CD14-positive monocyte (primary cell): ENCODE measurements at regions not wholly inside any gene's neighbourhood (a gene's known extent, or its start where the extent isn't known, plus 50 kb on each side); places are given as distances from the start of the nearest gene placed in this dataset.
"Not testable (repeated sequence)": the region's sequence is repeated elsewhere in the genome, so short reads cannot be mapped to it uniquely, and the experiment has no call there.

ENCODE experiments used
- DNase-seq, 3 donors: peaks; one replicate each; pipeline ENCODE4 v3.0.0-alpha.2; 2011 to 2022
- H2AFZ ChIP-seq: 2 replicates; pipeline ENCODE4 v1.6.0; 2012; ENCODE audit warnings: mild to moderate bottlenecking, low read depth, low read length, inconsistent platforms; ENCODE audit not compliant: insufficient read depth, poor library complexity, severe bottlenecking
- H3K27ac ChIP-seq, 2 donors: 1 replicate in 1 of 2; 2 replicates in 1 of 2; pipeline ENCODE4 v1.5.1; 2012 to 2013; ENCODE audit warnings: low read length in 2 of 2, control low read depth in 1 of 2, inconsistent platforms in 1 of 2, low read depth in 1 of 2, mild to moderate bottlenecking in 1 of 2
- H3K27me3 ChIP-seq, 2 donors: one replicate each; pipeline versions ENCODE4 v1.6.0 to v1.6.1; 2011 to 2013; ENCODE audit warnings: low read length in 2 of 2; ENCODE audit not compliant: control insufficient read depth in 2 of 2, insufficient read depth in 2 of 2
- H3K36me3 ChIP-seq, 2 donors: replicated peaks in 1 of 2; 1 replicate in 1 of 2; 2 replicates in 1 of 2; pipeline versions ENCODE4 v1.5.1 to v1.6.1; 2012 to 2013; ENCODE audit warnings: low read length in 2 of 2, control low read depth in 1 of 2, inconsistent platforms in 1 of 2, mild to moderate bottlenecking in 1 of 2; ENCODE audit not compliant: insufficient read depth in 2 of 2, control insufficient read depth in 1 of 2
- H3K4me1 ChIP-seq, 2 donors: 1 replicate in 1 of 2; 2 replicates in 1 of 2; pipeline versions ENCODE4 v1.5.1 to v1.6.1; 2012 to 2013; ENCODE audit warnings: low read length in 2 of 2, control low read depth in 1 of 2, inconsistent platforms in 1 of 2, mild to moderate bottlenecking in 1 of 2, moderate library complexity in 1 of 2; ENCODE audit not compliant: insufficient read depth in 2 of 2, control insufficient read depth in 1 of 2
- H3K4me2 ChIP-seq: replicated peaks from 2 replicates; pipeline ENCODE3; 2012; ENCODE audit warnings: low read length, moderate library complexity, mild to moderate bottlenecking; ENCODE audit not compliant: poor library complexity, severe bottlenecking; ENCODE audit errors: extremely low read depth
- H3K4me3 ChIP-seq, 3 experiments: fragments of 200-600 bp in 1 of 3; sonication (generic) in 1 of 3; replicated peaks in 1 of 3; 1 replicate in 2 of 3; 2 replicates in 1 of 3; pipeline ENCODE4 v1.5.1; 2011 to 2013; ENCODE audit warnings: low read length in 3 of 3, mild to moderate bottlenecking in 3 of 3, control low read depth in 2 of 3, low read depth in 2 of 3, inconsistent platforms in 1 of 3, moderate library complexity in 1 of 3
- H3K79me2 ChIP-seq: 2 replicates; pipeline ENCODE4 v1.6.0; 2012; ENCODE audit warnings: mild to moderate bottlenecking, control low read depth, inconsistent platforms, low read length, moderate library complexity; ENCODE audit not compliant: insufficient read depth
- H3K9ac ChIP-seq: 2 replicates; pipeline ENCODE4 v1.6.0; 2017; ENCODE audit warnings: low read length, mild to moderate bottlenecking; ENCODE audit not compliant: insufficient read depth, poor library complexity, severe bottlenecking
- H3K9me3 ChIP-seq, 2 donors: replicated peaks in 1 of 2; 1 replicate in 1 of 2; 2 replicates in 1 of 2; pipeline versions ENCODE4 v1.5.1 to v1.6.1; 2012 to 2013; ENCODE audit warnings: low read length in 2 of 2, control low read depth in 1 of 2; ENCODE audit not compliant: control insufficient read depth in 1 of 2, insufficient read depth in 1 of 2
- H4K20me1 ChIP-seq: 2 replicates; pipeline ENCODE4 v1.6.0; 2012; ENCODE audit warnings: mild to moderate bottlenecking, low read length, control low read depth, moderate library complexity; ENCODE audit not compliant: insufficient read depth
- H3K27ac Mint-ChIP-seq, 7 donors: one replicate each; pipeline ENCODE4 v1.8.0; 2020; ENCODE audit warnings: mild to moderate bottlenecking in 7 of 7, mixed read lengths in 7 of 7, moderate library complexity in 6 of 7, inconsistent platforms in 2 of 7
- H3K27me3 Mint-ChIP-seq, 3 donors: one replicate each; pipeline ENCODE4 v1.8.0; 2021 to 2022; ENCODE audit warnings: low read depth in 3 of 3, mild to moderate bottlenecking in 3 of 3, mixed read lengths in 3 of 3, moderate library complexity in 3 of 3, inconsistent platforms in 1 of 3
- H3K36me3 Mint-ChIP-seq, 2 donors: one replicate each; pipeline ENCODE4 v1.8.0; 2020; ENCODE audit warnings: mixed read lengths in 2 of 2, inconsistent platforms in 1 of 2, mild to moderate bottlenecking in 1 of 2
- H3K4me1 Mint-ChIP-seq: one replicate; pipeline ENCODE4 v1.8.0; 2020; ENCODE audit warnings: mild to moderate bottlenecking, mixed read lengths
- H3K4me3 Mint-ChIP-seq, 2 donors: one replicate each; pipeline ENCODE4 v1.8.0; 2020; ENCODE audit warnings: mild to moderate bottlenecking in 2 of 2, mixed read lengths in 2 of 2, moderate library complexity in 1 of 2
- H3K9me3 Mint-ChIP-seq, 7 donors: one replicate each; pipeline ENCODE4 v1.8.0; 2020 to 2022; ENCODE audit warnings: mixed read lengths in 7 of 7, mild to moderate bottlenecking in 6 of 7, moderate library complexity in 6 of 7, inconsistent platforms in 2 of 7
- WGBS: methylation state at CpG from one replicate; pipeline ENCODE4 v1.1.5; 2013; ENCODE audit warnings: missing lambda C conversion rate; ENCODE audit not compliant: insufficient coverage; 5-methylcytosine and 5-hydroxymethylcytosine counted together
- intact Hi-C, 2 donors: fragments of 100-400 bp; cut with micrococcal nuclease; formaldehyde crosslinking; loops; one replicate each; pipeline versions ENCODE4 v1.15.0 to v1.15.1; 2023

GRCh38 chr1:143855867-143856266, 115.9 kb downstream of the FAM72C start:
- DNase-seq, H3K79me2 ChIP-seq, H3K27me3 ChIP-seq, intact Hi-C loops, H3K36me3 ChIP-seq, H4K20me1 ChIP-seq, H3K9me3 Mint-ChIP-seq, H3K27me3 Mint-ChIP-seq, H3K9me3 ChIP-seq, H3K27ac ChIP-seq, H3K4me3 Mint-ChIP-seq, H3K9ac ChIP-seq, H3K4me3 ChIP-seq, H3K4me2 ChIP-seq, H3K4me1 Mint-ChIP-seq, H3K4me1 ChIP-seq, H2AFZ ChIP-seq, H3K36me3 Mint-ChIP-seq: not testable (repeated sequence)
- WGBS: no CpG with 5 or more reads among the region's 1 CpG
- H3K27ac Mint-ChIP-seq: peak overlapping the region in 1 of 7 donors; percentile 63

- H3K4me3 ChIP-seq, H3K36me3 ChIP-seq, H4K20me1 ChIP-seq, H3K4me3 Mint-ChIP-seq, H3K27me3 Mint-ChIP-seq, intact Hi-C loops, H3K79me2 ChIP-seq, H3K9ac ChIP-seq, H3K9me3 ChIP-seq, H3K27ac Mint-ChIP-seq, H3K27me3 ChIP-seq, DNase-seq, H3K27ac ChIP-seq, H3K4me1 ChIP-seq, H2AFZ ChIP-seq, H3K4me2 ChIP-seq, H3K36me3 Mint-ChIP-seq: not testable (repeated sequence)
- H3K4me1 Mint-ChIP-seq: peaks cover 13% of the 10 kb centered on the region
- no CpG with 5 or more reads among the region's 2 CpGs for WGBS
- peaks cover 0 to 17% (median 2%) of the 10 kb centered on the region in 7 donors for H3K9me3 Mint-ChIP-seq
These were observed 117.7 kb downstream of the FAM72C start for GRCh38 chr1:143854069-143854468.

GRCh38 chr1:143850637-143851036, 121.1 kb downstream of the FAM72C start:
- H3K4me2 ChIP-seq, H3K4me3 Mint-ChIP-seq, H3K27ac Mint-ChIP-seq, H3K27ac ChIP-seq, H3K36me3 ChIP-seq, H3K27me3 ChIP-seq, H3K9me3 ChIP-seq, H3K9ac ChIP-seq, H3K4me3 ChIP-seq, H2AFZ ChIP-seq, H3K27me3 Mint-ChIP-seq, intact Hi-C loops, H4K20me1 ChIP-seq, H3K79me2 ChIP-seq, H3K4me1 ChIP-seq, H3K36me3 Mint-ChIP-seq, DNase-seq: not testable (repeated sequence)
- peaks cover 16% of the 10 kb centered on the region for H3K4me1 Mint-ChIP-seq
- peaks cover 0 to 12% (median 0%) of the 10 kb centered on the region in 7 donors for H3K9me3 Mint-ChIP-seq
- WGBS: no CpG with 5 or more reads among the region's 2 CpGs

GRCh38 chr1:143848859-143849258, 122.9 kb downstream of the FAM72C start:
- H3K9me3 ChIP-seq: not testable (repeated sequence)
- peaks cover 0 to 12% (median 0%) of the 10 kb centered on the region in 7 donors for H3K9me3 Mint-ChIP-seq

More at GRCh38 chr1:143848859-143849258, 122.9 kb downstream of the FAM72C start:
- H3K27ac Mint-ChIP-seq, H3K4me1 ChIP-seq, H3K79me2 ChIP-seq, intact Hi-C loops, H3K36me3 Mint-ChIP-seq, H3K4me3 ChIP-seq, H2AFZ ChIP-seq, H3K9ac ChIP-seq, H3K27me3 Mint-ChIP-seq, H3K36me3 ChIP-seq, H3K4me2 ChIP-seq, H3K27ac ChIP-seq, H3K27me3 ChIP-seq, H3K4me3 Mint-ChIP-seq, H4K20me1 ChIP-seq: not testable (repeated sequence)
- H3K4me1 Mint-ChIP-seq: peaks cover 27% of the 10 kb centered on the region
- peak in 2 of 3 donors; percentile 1 to 14 for DNase-seq
